ENCODE measurements at regions not wholly inside any gene's neighbourhood (a gene's known extent, or its start where the extent isn't known, plus 50 kb on each side); places are given as distances from the start of the nearest gene placed in this dataset.

GRCh38 chr2:7811073-7811472, 870.8 kb upstream of the ID2 start:
- no peak overlapping the region for H2BK12ac ChIP-seq (ENCODE audit: insufficient read length, low read depth, low read length)
- TF ChIP-seq CTCF (conservative IDR thresholded peaks at IDR 0.05): no peak
- no peak overlapping the region for H3K4me2 ChIP-seq (ENCODE audit: insufficient read depth, insufficient read length, low read length)
- H3K27me3 ChIP-seq (ENCODE audit: insufficient read depth, low read length): no peaks in the 10 kb centered on the region
- Mint-ChIP-seq H3K27me3 (ENCODE audit: low read depth) (no peaks in the 10 kb centered on the region; the same call in none of the 2 replicates), H3K36me3 (ENCODE audit: insufficient read depth in 1 of 3, low read depth in 3 of 3) (peaks cover 8 to 23% (median 10%) of the 10 kb centered on the region in 3 experiments), H3K4me3 (no peak overlapping the region), H3K4me1 (peaks cover 6% of the 10 kb centered on the region in 2 experiments), H3K9me3 (peaks cover 17% of the 10 kb centered on the region in 2 experiments), H3K27ac (no peak overlapping the region)
- no peak overlapping the region for H2AK5ac ChIP-seq (ENCODE audit: insufficient read length, low read length)
- no peaks in the 10 kb centered on the region for H4K20me1 ChIP-seq (ENCODE audit: control insufficient read depth, insufficient read depth, insufficient read length)
- H2BK15ac ChIP-seq (ENCODE audit: low read depth, low read length): no peak overlapping the region
- WGBS (ENCODE audit: extremely low coverage, insufficient read length, low lambda C conversion rate): no CpG with 5 or more reads among the region's 3 CpGs
- no peak overlapping the region for H3K14ac ChIP-seq (ENCODE audit: insufficient read depth, low read length)
- no peak overlapping the region for H2BK20ac ChIP-seq (ENCODE audit: low read depth, low read length, poor library complexity, severe bottlenecking)
- H2AFZ ChIP-seq (ENCODE audit: low read length): no peak overlapping the region
- no peaks in the 10 kb centered on the region for H3K79me1 ChIP-seq (ENCODE audit: insufficient read depth, low read depth, low read length, poor library complexity, severe bottlenecking)
- H3K27ac ChIP-seq (ENCODE audit: insufficient read length, low read depth, low read length): no peak overlapping the region
- no peak overlapping the region for H3K18ac ChIP-seq (ENCODE audit: insufficient read length, low read depth, low read length)
- H3K9ac ChIP-seq (ENCODE audit: extremely low read depth, insufficient read length, low read length): no peak overlapping the region
- no peak overlapping the region for H3K4ac ChIP-seq (ENCODE audit: low read depth, low read length)
- no peak overlapping the region for H3T11ph ChIP-seq (ENCODE audit: low read length)
- no peaks in the 10 kb centered on the region for H3K9me3 ChIP-seq (ENCODE audit: control insufficient read depth, low read depth, low read length)
- H2BK120ac ChIP-seq (ENCODE audit: low read depth, low read length, poor library complexity, severe bottlenecking): no peak overlapping the region
- H2BK5ac ChIP-seq (ENCODE audit: insufficient read length, low read length): no peak overlapping the region
- H3K56ac ChIP-seq (ENCODE audit: insufficient read length, low read depth, low read length): no peak overlapping the region
- H4K5ac ChIP-seq (ENCODE audit: insufficient read length, low read depth, low read length): no peak overlapping the region
- no peaks in the 10 kb centered on the region for H3K4me1 ChIP-seq (ENCODE audit: insufficient read depth, low read length)
- no peak overlapping the region for H4K91ac ChIP-seq (ENCODE audit: insufficient read length, low read depth, low read length)
- DNase-seq: no peak
- no peak overlapping the region for H3K23ac ChIP-seq (ENCODE audit: insufficient read length, low read depth, low read length)
- no peak overlapping the region for H4K8ac ChIP-seq (replicated peaks; ENCODE audit: insufficient read length, low read depth, low read length)
- no peaks in the 10 kb centered on the region for H3K23me2 ChIP-seq (ENCODE audit: insufficient read length, low read depth, low read length, poor library complexity, severe bottlenecking)
- no peaks in the 10 kb centered on the region for H3K79me2 ChIP-seq (ENCODE audit: insufficient read depth, low read length)

Data from H9 (cell line).